MM.1S (cell line): ENCODE measurements at regions not wholly inside any gene's neighbourhood (a gene's known extent, or its start where the extent isn't known, plus 50 kb on each side); places are given as distances from the start of the nearest gene placed in this dataset.

Experiments
- DNase-seq: peaks from one replicate; pipeline ENCODE4 v3.0.0-alpha.2; 2015
- H2AFZ ChIP-seq: fragments of 300-600 bp; sonication (generic); 2 replicates; pipeline ENCODE4 v1.6.0; 2016; ENCODE audit warnings: antibody characterized with exemption, low read length
- H3F3A ChIP-seq: fragments of 300-600 bp; sonication (generic); 2 replicates; pipeline ENCODE4 v1.6.1; 2016; ENCODE audit warnings: mild to moderate bottlenecking, antibody characterized with exemption, low read length, moderate library complexity, mixed read lengths; ENCODE audit not compliant: insufficient read depth
- H3K27ac ChIP-seq: fragments of 300-600 bp; sonication (generic); 2 replicates; pipeline ENCODE4 v1.5.1; 2016; ENCODE audit warnings: mild to moderate bottlenecking, low read length
- H3K27me3 ChIP-seq: fragments of 300-600 bp; sonication (generic); replicated peaks from 2 replicates; pipeline ENCODE4 v1.6.0; 2016; ENCODE audit warnings: low read length; ENCODE audit not compliant: insufficient read depth
- H3K36me3 ChIP-seq: fragments of 300-600 bp; sonication (generic); replicated peaks from 2 replicates; pipeline ENCODE4 v1.6.1; 2016; ENCODE audit warnings: mild to moderate bottlenecking, low read length, mixed read lengths; ENCODE audit not compliant: insufficient read depth
- H3K4me1 ChIP-seq: fragments of 300-600 bp; sonication (generic); 2 replicates; pipeline ENCODE4 v1.6.1; 2016; ENCODE audit warnings: low read length, mixed read lengths
- H3K4me2 ChIP-seq: fragments of 300-600 bp; sonication (generic); 2 replicates; pipeline ENCODE4 v1.6.0; 2016; ENCODE audit warnings: low read depth, low read length
- H3K4me3 ChIP-seq: fragments of 300-600 bp; sonication (generic); 2 replicates; pipeline ENCODE4 v1.5.1; 2016; ENCODE audit warnings: low read length, mixed read lengths
- H3K79me2 ChIP-seq: fragments of 300-600 bp; sonication (generic); 2 replicates; pipeline ENCODE4 v1.6.1; 2016; ENCODE audit warnings: mixed run types, low read length, mixed read lengths
- H3K9ac ChIP-seq: fragments of 300-600 bp; sonication (generic); 2 replicates; pipeline ENCODE4 v1.6.1; 2016; ENCODE audit warnings: low read length, mixed read lengths
- H3K9me2 ChIP-seq: fragments of 300-600 bp; sonication (generic); replicated peaks from 2 replicates; pipeline ENCODE4 v1.6.1; 2016; ENCODE audit warnings: mild to moderate bottlenecking, low read length, mixed read lengths; ENCODE audit not compliant: insufficient read depth
- H3K9me3 ChIP-seq: fragments of 300-600 bp; sonication (generic); replicated peaks from 2 replicates; pipeline ENCODE4 v1.6.1; 2016; ENCODE audit warnings: mild to moderate bottlenecking, low read length, mixed read lengths; ENCODE audit not compliant: insufficient read depth
- H4K20me1 ChIP-seq: fragments of 300-600 bp; sonication (generic); 2 replicates; pipeline ENCODE4 v1.6.1; 2016; ENCODE audit warnings: mild to moderate bottlenecking, low read length, moderate library complexity, mixed read lengths; ENCODE audit not compliant: insufficient read depth
- CTCF ChIP-seq: fragments of 300-600 bp; sonication (generic); IDR thresholded peaks from 2 replicates; pipeline ENCODE4 v1.5.1; 2016; ENCODE audit warnings: antibody characterized with exemption, low read length, mixed read lengths
- EZH2 ChIP-seq: fragments of 300-600 bp; sonication (generic); optimal IDR thresholded peaks from 2 replicates; pipeline ENCODE3; 2017; ENCODE audit warnings: low read depth, mild to moderate bottlenecking, antibody characterized with exemption, low read length, mixed read lengths
- EZH2phosphoT487 ChIP-seq: fragments of 300-600 bp; sonication (generic); IDR thresholded peaks from 2 replicates; pipeline ENCODE4 v1.6.1; 2018; ENCODE audit warnings: antibody characterized with exemption, low read length

GRCh38 chr18:44178476-44178875 is 502.2 kb upstream of the SETBP1 start:
- Histone ChIP-seq H3F3A (no peaks in the 10 kb centered on the region), H2AFZ (no peak overlapping the region), H3K9ac (no peak overlapping the region), H3K4me3 (no peak overlapping the region), H3K79me2 (no peaks in the 10 kb centered on the region), H4K20me1 (no peaks in the 10 kb centered on the region), H3K9me2 (no peaks in the 10 kb centered on the region), H3K27ac (no peak overlapping the region), H3K27me3 (no peaks in the 10 kb centered on the region), H3K9me3 (no peaks in the 10 kb centered on the region), H3K4me2 (no peak overlapping the region), H3K4me1 (no peaks in the 10 kb centered on the region), H3K36me3 (no peaks in the 10 kb centered on the region)
- DNase-seq, result no peak
- TF ChIP-seq EZH2phosphoT487 (no peak), CTCF (no peak), EZH2 (no peak)

GRCh38 chr18:44179693-44180092 is 501.0 kb upstream of the SETBP1 start:
- H3K27me3 ChIP-seq, result no peaks in the 10 kb centered on the region
- no peak overlapping the region for H2AFZ ChIP-seq
- no peaks in the 10 kb centered on the region for H4K20me1 ChIP-seq
- no peaks in the 10 kb centered on the region for H3K9me3 ChIP-seq
- H3K36me3 ChIP-seq, result no peaks in the 10 kb centered on the region
- H3K9ac ChIP-seq, result no peak overlapping the region
- DNase-seq, result no peak
- H3K9me2 ChIP-seq, result no peaks in the 10 kb centered on the region
- H3K27ac ChIP-seq, result no peak overlapping the region
- H3K4me2 ChIP-seq, result no peak overlapping the region
- H3K79me2 ChIP-seq, result no peaks in the 10 kb centered on the region
- no peak for TF ChIP-seq EZH2phosphoT487
- TF ChIP-seq EZH2, result no peak
- no peak for TF ChIP-seq CTCF
- no peak overlapping the region for H3K4me3 ChIP-seq
- H3F3A ChIP-seq, result no peaks in the 10 kb centered on the region
- no peaks in the 10 kb centered on the region for H3K4me1 ChIP-seq

- H3K36me3 ChIP-seq, result no peaks in the 10 kb centered on the region
- H4K20me1 ChIP-seq, result no peaks in the 10 kb centered on the region
- TF ChIP-seq CTCF, result no peak
- TF ChIP-seq EZH2phosphoT487, result no peak
- no peak for TF ChIP-seq EZH2
- H3K9ac ChIP-seq, result no peak overlapping the region
- no peaks in the 10 kb centered on the region for H3K9me2 ChIP-seq
- no peaks in the 10 kb centered on the region for H3K9me3 ChIP-seq
- H3K4me1 ChIP-seq, result no peaks in the 10 kb centered on the region
- DNase-seq, result no peak
- no peaks in the 10 kb centered on the region for H3K27me3 ChIP-seq
- H3F3A ChIP-seq, result no peaks in the 10 kb centered on the region
- H3K4me3 ChIP-seq, result no peak overlapping the region
- H3K27ac ChIP-seq, result no peak overlapping the region
- no peak overlapping the region for H2AFZ ChIP-seq
- H3K79me2 ChIP-seq, result no peaks in the 10 kb centered on the region
- no peak overlapping the region for H3K4me2 ChIP-seq
These were observed 500.0 kb upstream of the SETBP1 start for GRCh38 chr18:44180683-44181082.
